ENCODE measurements at regions not wholly inside any gene's neighbourhood (a gene's known extent, or its start where the extent isn't known, plus 50 kb on each side); places are given as distances from the start of the nearest gene placed in this dataset.

- H3K27ac ChIP-seq: no peak overlapping the region
These were observed 169.5 kb upstream of the CADM1 start for GRCh38 chr11:115673720-115674119.

GRCh38 chr11:115672999-115673411 is 168.8 kb upstream of the CADM1 start:
- H3K27ac ChIP-seq: no peak overlapping the region
- no peak overlapping the region for H3K4me3 ChIP-seq
- no peaks in the 10 kb centered on the region for H3K27me3 ChIP-seq
- no peaks in the 10 kb centered on the region for H3K4me1 ChIP-seq
- DNase-seq: no peak
- H3K36me3 ChIP-seq: no peaks in the 10 kb centered on the region
- no peaks in the 10 kb centered on the region for H3K9me3 ChIP-seq
- TF ChIP-seq POLR2A (IDR thresholded peaks at IDR 0.05): no peak
- TF ChIP-seq CTCF (IDR thresholded peaks at IDR 0.05): no peak

More at GRCh38 chr11:115673720-115674119, 169.5 kb upstream of the CADM1 start:
- TF ChIP-seq POLR2A (IDR thresholded peaks at IDR 0.05): no peak
- TF ChIP-seq CTCF (IDR thresholded peaks at IDR 0.05): no peak
- Histone ChIP-seq H3K36me3 (no peaks in the 10 kb centered on the region), H3K9me3 (no peaks in the 10 kb centered on the region), H3K27me3 (no peaks in the 10 kb centered on the region), H3K4me3 (no peak overlapping the region), H3K4me1 (no peaks in the 10 kb centered on the region)
- DNase-seq: no peak

GRCh38 chr11:115672412-115672811 is 168.2 kb upstream of the CADM1 start:
- no peaks in the 10 kb centered on the region for H3K27me3 ChIP-seq
- no peak overlapping the region for H3K4me3 ChIP-seq
- TF ChIP-seq CTCF (IDR thresholded peaks at IDR 0.05) (no peak), POLR2A (IDR thresholded peaks at IDR 0.05) (no peak)
- H3K36me3 ChIP-seq: no peaks in the 10 kb centered on the region
- H3K27ac ChIP-seq: no peak overlapping the region
- no peaks in the 10 kb centered on the region for H3K4me1 ChIP-seq
- no peaks in the 10 kb centered on the region for H3K9me3 ChIP-seq
- no peak for DNase-seq

DNA sequence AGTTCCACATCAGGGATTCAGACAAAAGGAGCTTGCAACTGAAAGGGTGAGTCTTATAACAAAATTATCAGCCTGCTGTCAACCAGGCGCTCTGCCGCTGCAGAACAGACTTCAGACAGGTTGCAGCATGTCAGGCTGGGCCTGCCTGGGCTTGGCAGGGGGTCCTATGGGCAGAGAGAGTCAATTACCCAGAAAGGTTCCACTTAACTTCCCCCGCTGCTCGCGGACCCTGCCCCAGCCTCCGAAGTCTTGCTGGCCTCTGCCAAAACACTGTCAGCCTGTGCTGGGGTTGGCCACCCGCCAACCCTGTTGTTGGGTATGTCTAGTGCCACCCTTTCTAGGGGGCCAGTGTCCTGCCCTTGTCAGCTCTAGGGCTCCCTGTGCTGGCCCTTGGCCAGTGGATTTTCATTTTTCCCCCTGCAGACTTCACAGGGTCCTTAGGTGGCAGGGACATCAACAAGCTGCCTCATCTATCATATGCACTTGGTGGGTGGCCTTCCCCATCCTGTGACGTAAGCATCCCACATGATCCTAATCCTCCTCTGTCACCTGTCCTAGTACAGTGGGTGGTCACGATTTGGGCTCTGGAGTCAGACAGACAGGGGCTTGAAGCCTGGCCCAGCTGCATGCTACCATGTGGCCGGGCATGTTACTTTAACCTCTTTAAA is 166.5 kb upstream of the CADM1 start:
- TF ChIP-seq POLR2A (IDR thresholded peaks at IDR 0.05): no peak
- TF ChIP-seq CTCF (IDR thresholded peaks at IDR 0.05): no peak

DNA sequence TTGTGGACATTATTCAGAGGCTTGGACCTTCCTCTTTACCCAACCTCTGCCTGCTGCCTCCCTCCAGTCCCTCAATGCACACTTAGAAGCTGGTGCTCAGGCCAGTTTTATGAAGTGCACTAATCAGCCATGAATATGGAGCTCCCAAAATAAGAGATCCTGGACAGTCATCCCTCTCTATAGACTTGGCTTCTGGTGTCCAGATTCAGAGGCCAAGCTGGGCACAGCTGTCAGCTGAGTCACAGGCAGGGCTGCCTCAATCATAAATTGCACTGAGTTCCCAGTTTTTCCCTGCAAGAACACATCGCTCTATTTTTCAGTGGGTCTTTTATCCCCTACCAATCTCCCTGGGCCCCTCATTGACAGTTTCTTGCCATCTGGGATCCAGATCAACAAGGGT is 161.7 kb upstream of the CADM1 start:
- Histone ChIP-seq H3K9me3 (no peaks in the 10 kb centered on the region), H3K36me3 (no peaks in the 10 kb centered on the region), H3K27me3 (no peaks in the 10 kb centered on the region), H3K4me1 (no peaks in the 10 kb centered on the region), H3K27ac (no peak overlapping the region), H3K4me3 (no peak overlapping the region)
- no peak for DNase-seq
- TF ChIP-seq POLR2A (IDR thresholded peaks at IDR 0.05) (no peak), CTCF (IDR thresholded peaks at IDR 0.05) (no peak)

More for the DNA sequence above, 166.5 kb upstream of the CADM1 start:
- H3K27ac ChIP-seq: no peak overlapping the region
- DNase-seq: no peak
- H3K4me3 ChIP-seq: no peak overlapping the region
- no peaks in the 10 kb centered on the region for H3K4me1 ChIP-seq
- no peaks in the 10 kb centered on the region for H3K9me3 ChIP-seq
- H3K36me3 ChIP-seq: no peaks in the 10 kb centered on the region
- no peaks in the 10 kb centered on the region for H3K27me3 ChIP-seq
